ENCODE measurements at regions not wholly inside any gene's neighbourhood (a gene's known extent, or its start where the extent isn't known, plus 50 kb on each side); places are given as distances from the start of the nearest gene placed in this dataset.

DNA sequence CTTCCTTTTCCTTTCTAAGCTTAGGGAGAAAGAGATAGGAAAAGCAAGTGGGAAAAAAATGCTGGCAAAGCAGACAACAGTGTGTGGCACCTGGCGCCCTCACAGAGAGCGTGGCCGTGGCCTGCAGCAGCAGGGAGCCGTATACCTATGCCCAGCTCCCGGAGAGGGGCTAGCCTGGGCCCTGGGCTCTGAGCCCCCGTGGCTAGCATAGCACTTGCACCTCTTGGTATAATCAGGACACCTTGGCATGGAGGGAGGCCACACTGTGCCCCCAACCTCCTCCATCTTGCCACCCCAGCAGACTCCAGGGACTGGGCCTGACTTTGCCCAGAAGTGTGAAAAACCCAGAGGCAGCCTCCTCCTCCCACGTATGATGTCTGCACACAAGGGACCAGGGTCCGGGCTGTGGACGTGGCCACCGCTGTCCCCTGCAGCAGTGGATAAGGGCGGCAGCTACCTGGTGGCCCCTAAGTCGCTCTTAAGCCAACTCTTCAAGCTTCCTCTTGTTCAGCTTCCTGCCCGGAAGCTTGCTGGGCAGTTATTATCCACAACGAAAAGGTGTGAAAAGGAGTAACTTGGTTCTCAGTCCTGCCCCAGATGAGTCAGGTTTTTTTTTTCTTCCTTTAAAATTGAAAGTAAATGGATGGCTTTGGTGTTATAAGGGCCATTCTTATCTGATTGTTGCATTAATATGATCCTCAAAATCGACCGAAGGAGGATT is 249.1 kb upstream of the PITRM1 start:
- intact Hi-C loops (cut with DNase I; ENCODE audit: low total_unique reads) = no loop called here
- TF ChIP-seq POLR2A (IDR thresholded peaks at IDR 0.05) (no peak), POLR2AphosphoS5 (IDR thresholded peaks at IDR 0.05) (no peak), EP300 (IDR thresholded peaks at IDR 0.05) (no peak)
- TF ChIP-seq, protein P1, sequence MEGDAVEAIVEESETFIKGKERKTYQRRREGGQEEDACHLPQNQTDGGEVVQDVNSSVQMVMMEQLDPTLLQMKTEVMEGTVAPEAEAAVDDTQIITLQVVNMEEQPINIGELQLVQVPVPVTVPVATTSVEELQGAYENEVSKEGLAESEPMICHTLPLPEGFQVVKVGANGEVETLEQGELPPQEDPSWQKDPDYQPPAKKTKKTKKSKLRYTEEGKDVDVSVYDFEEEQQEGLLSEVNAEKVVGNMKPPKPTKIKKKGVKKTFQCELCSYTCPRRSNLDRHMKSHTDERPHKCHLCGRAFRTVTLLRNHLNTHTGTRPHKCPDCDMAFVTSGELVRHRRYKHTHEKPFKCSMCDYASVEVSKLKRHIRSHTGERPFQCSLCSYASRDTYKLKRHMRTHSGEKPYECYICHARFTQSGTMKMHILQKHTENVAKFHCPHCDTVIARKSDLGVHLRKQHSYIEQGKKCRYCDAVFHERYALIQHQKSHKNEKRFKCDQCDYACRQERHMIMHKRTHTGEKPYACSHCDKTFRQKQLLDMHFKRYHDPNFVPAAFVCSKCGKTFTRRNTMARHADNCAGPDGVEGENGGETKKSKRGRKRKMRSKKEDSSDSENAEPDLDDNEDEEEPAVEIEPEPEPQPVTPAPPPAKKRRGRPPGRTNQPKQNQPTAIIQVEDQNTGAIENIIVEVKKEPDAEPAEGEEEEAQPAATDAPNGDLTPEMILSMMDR (IDR thresholded peaks at IDR 0.05) = no peak
- H3K9me3 ChIP-seq = no peaks in the 10 kb centered on the region
- 69 to 76% (median 71%) methylated on average over 16 of the region's 16 CpGs for WGBS, 5 donors
- no peak for DNase-seq
- H3K4me3 ChIP-seq = no peak overlapping the region
- no peaks in the 10 kb centered on the region for H3K36me3 ChIP-seq
- peaks cover 0 to 10% (median 0%) of the 10 kb centered on the region in 3 donors for H3K27me3 ChIP-seq
- H3K27ac ChIP-seq = no peak overlapping the region
- peaks cover 0 to 12% (median 3%) of the 10 kb centered on the region in 4 donors for H3K4me1 ChIP-seq

DNA sequence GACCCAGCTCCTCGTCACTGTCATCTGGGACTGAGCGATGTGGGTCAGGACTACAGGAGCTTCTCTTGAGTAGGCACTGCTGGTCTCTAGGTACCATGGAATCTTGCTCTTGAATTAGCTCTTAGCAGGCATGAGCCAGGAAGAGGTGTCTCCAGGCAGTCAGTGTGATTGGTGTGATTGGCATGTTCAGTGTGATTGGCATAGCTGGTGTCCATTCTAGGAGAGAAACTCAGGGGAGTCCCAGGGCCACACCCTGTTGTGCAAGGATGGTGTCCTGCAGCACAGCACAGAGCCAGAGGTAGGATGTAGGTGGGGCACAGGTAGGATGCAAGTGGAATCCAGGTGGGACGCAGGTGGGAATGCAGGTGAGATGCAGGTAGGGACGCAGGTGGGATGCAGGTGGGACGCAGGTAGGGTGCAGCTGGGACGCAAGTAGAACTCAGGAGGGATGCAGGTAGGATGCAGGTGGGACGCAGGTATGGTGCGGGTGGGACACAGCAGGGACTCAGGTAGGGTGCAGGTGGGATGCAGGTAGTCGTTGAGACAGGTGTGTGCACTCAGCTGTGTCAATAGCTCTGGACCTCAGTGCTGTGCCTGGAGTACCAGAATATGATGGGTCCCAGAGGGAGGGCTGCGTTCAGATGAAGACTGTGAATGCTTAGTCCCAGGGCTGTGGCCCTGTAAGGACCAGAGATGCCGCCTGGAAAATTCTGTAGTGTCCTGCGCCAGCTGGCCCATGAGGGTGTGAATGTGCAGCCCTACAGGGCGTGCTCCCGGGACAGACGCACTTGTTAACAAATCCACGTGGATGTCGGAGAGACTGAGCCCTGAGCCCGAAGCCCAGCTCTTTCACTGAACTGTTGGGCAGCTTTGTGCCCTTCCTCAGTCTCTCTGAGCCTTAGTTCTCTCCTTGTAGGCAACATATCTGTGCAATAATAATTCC is 248.2 kb upstream of the PITRM1 start:
- H3K36me3 ChIP-seq = no peaks in the 10 kb centered on the region
- DNase-seq = no peak
- WGBS, 5 donors = 88 to 92% (median 90%) methylated on average over 10 to 18 of the region's 18 CpGs
- H3K27ac ChIP-seq = no peak overlapping the region
- H3K27me3 ChIP-seq = peaks cover 0 to 10% (median 0%) of the 10 kb centered on the region in 3 donors
- H3K4me3 ChIP-seq = no peak overlapping the region
- H3K4me1 ChIP-seq = peaks cover 0 to 3% (median 0%) of the 10 kb centered on the region in 4 donors
- TF ChIP-seq, protein P1 (IDR thresholded peaks at IDR 0.05) = no peak
- TF ChIP-seq EP300 (IDR thresholded peaks at IDR 0.05) (no peak), POLR2AphosphoS5 (IDR thresholded peaks at IDR 0.05) (no peak), POLR2A (IDR thresholded peaks at IDR 0.05) (no peak)
- intact Hi-C loops (cut with DNase I; ENCODE audit: low total_unique reads) = no loop called here
- no peaks in the 10 kb centered on the region for H3K9me3 ChIP-seq

DNA sequence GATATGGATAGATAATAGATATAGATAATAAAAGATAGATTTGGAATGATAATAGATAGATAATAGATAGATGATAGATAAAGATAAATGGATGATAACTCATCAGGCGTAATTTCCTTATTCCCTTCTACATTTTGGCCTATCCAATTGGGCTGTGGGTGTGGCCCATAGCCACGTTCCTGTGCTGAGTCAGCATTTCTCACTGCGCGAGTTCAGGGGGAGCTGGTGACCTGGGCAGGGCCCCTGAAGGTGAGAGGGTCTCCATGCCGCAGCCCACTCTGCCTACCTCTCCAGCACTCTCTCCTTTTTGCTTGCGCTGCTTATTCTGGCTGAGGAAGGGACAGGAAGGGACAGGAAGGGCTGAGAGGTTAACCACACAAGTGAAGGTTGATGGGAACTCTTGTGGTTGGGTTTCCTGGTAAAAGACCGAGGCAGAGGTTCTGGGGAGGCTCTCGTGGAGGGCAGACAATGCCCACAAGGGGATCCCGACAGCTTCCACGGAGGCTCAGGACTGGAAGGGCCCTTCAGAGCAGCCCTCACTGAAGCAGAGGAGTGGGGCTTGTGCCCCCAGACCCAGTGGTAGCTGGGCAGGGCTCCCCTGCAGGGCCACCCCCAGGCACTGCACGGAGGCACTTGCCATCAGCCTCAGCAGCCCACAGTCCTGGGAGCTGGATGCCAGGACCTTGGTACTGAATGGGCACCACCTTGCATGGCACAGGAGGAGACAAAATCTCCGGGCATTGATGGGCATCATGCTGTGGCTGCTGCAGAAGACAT is 247.3 kb upstream of the PITRM1 start:
- Histone ChIP-seq H3K36me3 (no peaks in the 10 kb centered on the region), H3K9me3 (no peaks in the 10 kb centered on the region), H3K4me3 (no peak overlapping the region), H3K4me1 (no peaks in the 10 kb centered on the region), H3K27me3 (peaks cover 0 to 10% (median 0%) of the 10 kb centered on the region in 3 donors), H3K27ac (no peak overlapping the region)
- intact Hi-C loops (cut with DNase I; ENCODE audit: low total_unique reads) = no loop called here
- no peak for DNase-seq
- WGBS, 5 donors = 66 to 74% (median 72%) methylated on average over 8 to 12 of the region's 12 CpGs
- TF ChIP-seq EP300 (IDR thresholded peaks at IDR 0.05) (no peak), POLR2AphosphoS5 (IDR thresholded peaks at IDR 0.05) (no peak), POLR2A (IDR thresholded peaks at IDR 0.05) (no peak)
- TF ChIP-seq, protein P1 (IDR thresholded peaks at IDR 0.05) = no peak

DNA sequence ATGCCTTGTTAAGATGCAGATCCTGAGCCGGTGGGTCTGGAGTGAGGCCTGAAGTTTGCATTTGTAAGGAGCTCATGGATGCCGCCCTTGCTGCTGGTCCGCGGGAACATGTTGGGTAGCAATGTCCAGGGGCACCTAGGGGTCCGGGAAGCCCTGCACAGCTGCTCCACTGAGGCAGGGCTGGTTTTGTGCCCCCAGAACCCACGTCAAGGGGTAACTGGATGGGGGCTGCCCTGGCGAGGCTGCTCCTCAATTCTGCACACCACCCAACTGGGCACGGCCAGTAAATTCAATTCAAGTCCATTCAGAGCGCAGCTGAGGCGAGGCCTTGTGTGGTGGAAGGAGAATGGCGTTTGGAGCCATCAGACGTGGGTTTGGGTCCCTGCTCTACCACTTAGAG is 246.3 kb upstream of the PITRM1 start:
- TF ChIP-seq POLR2AphosphoS5 (IDR thresholded peaks at IDR 0.05) (no peak), POLR2A (IDR thresholded peaks at IDR 0.05) (no peak), EP300 (IDR thresholded peaks at IDR 0.05) (no peak)
- TF ChIP-seq, protein P1 (IDR thresholded peaks at IDR 0.05) = no peak
- no peaks in the 10 kb centered on the region for H3K36me3 ChIP-seq
- no peaks in the 10 kb centered on the region for H3K4me1 ChIP-seq
- H3K9me3 ChIP-seq = no peaks in the 10 kb centered on the region
- no peak overlapping the region for H3K27ac ChIP-seq
- intact Hi-C loops (cut with DNase I; ENCODE audit: low total_unique reads) = no loop called here
- whole genome bisulfite sequencing, 5 donors = 75 to 85% (median 78%) methylated on average over 12 of the region's 12 CpGs
- peaks cover 0 to 10% (median 0%) of the 10 kb centered on the region in 3 donors for H3K27me3 ChIP-seq
- no peak overlapping the region for H3K4me3 ChIP-seq
- no peak for DNase-seq

Measured in stomach (tissue), 8 donors.